Liver (tissue), 8 donors: ENCODE measurements at regions not wholly inside any gene's neighbourhood (a gene's known extent, or its start where the extent isn't known, plus 50 kb on each side); places are given as distances from the start of the nearest gene placed in this dataset.

ENCODE experiments used
- DNase-seq: peaks from one replicate; pipeline ENCODE4 v3.0.0-alpha.2; 2017; ENCODE audit warnings: low spot score
- H3K27ac ChIP-seq, 2 donors: one replicate each; pipeline ENCODE4 v1.7.0; 2013; ENCODE audit warnings: inconsistent platforms in 2 of 2, low read length in 2 of 2, control low read depth in 1 of 2, low read depth in 1 of 2, mild to moderate bottlenecking in 1 of 2
- H3K27me3 ChIP-seq, 4 donors: one replicate each; pipeline versions ENCODE4 v1.6.1 to v1.7.0; 2013; ENCODE audit warnings: low read length in 3 of 4, inconsistent platforms in 1 of 4, mild to moderate bottlenecking in 1 of 4, moderate library complexity in 1 of 4; ENCODE audit not compliant: control insufficient read depth in 4 of 4, insufficient read depth in 4 of 4
- H3K36me3 ChIP-seq, 4 donors: one replicate each; pipeline versions ENCODE4 v1.6.1 to v1.7.0; 2013; ENCODE audit warnings: low read length in 3 of 4, mild to moderate bottlenecking in 3 of 4, low read depth in 1 of 4, moderate library complexity in 1 of 4; ENCODE audit not compliant: control insufficient read depth in 4 of 4, insufficient read depth in 3 of 4
- H3K4me1 ChIP-seq, 4 donors: one replicate each; pipeline versions ENCODE4 v1.6.1 to v1.7.0; 2013; ENCODE audit warnings: low read length in 3 of 4, mild to moderate bottlenecking in 3 of 4, moderate library complexity in 1 of 4; ENCODE audit not compliant: control insufficient read depth in 4 of 4, insufficient read depth in 4 of 4
- H3K4me3 ChIP-seq, 3 donors: one replicate each; pipeline versions ENCODE4 v1.6.1 to v1.7.0; 2013; ENCODE audit warnings: low read length in 3 of 3, control low read depth in 1 of 3, low read depth in 1 of 3, mild to moderate bottlenecking in 1 of 3
- H3K9ac ChIP-seq, 2 donors: one replicate each; pipeline ENCODE4 v1.7.0; 2013; ENCODE audit warnings: low read length in 2 of 2, mild to moderate bottlenecking in 2 of 2, moderate library complexity in 2 of 2, control low read depth in 1 of 2, low read depth in 1 of 2
- H3K9me3 ChIP-seq, 4 donors: one replicate each; pipeline versions ENCODE4 v1.6.1 to v1.7.0; 2013; ENCODE audit warnings: low read length in 3 of 4; ENCODE audit not compliant: control insufficient read depth in 4 of 4
- EGR1 ChIP-seq, 2 donors: IDR thresholded peaks; 2 replicates each; pipeline ENCODE4 v1.6.1; 2016 to 2018; ENCODE audit warnings: antibody characterized with exemption in 2 of 2, low read depth in 2 of 2
- FOXA1 ChIP-seq: IDR thresholded peaks from 2 replicates; pipeline ENCODE4 v1.6.1; 2016; ENCODE audit warnings: antibody characterized with exemption
- GABPA ChIP-seq, 2 donors: IDR thresholded peaks in 1 of 2; conservative IDR thresholded peaks in 1 of 2; 2 replicates each; pipeline ENCODE4 v1.6.1; 2016; ENCODE audit warnings: antibody characterized with exemption in 2 of 2, mild to moderate bottlenecking in 1 of 2, moderate library complexity in 1 of 2
- HNF4A ChIP-seq, 2 donors: conservative IDR thresholded peaks; 2 replicates each; pipeline ENCODE4 v1.6.1; 2016; ENCODE audit warnings: antibody characterized with exemption in 2 of 2, mild to moderate bottlenecking in 2 of 2
- HNF4G ChIP-seq: IDR thresholded peaks from 2 replicates; pipeline ENCODE4 v1.6.1; 2016; ENCODE audit warnings: antibody characterized with exemption
- JUND ChIP-seq, 2 donors: IDR thresholded peaks; 2 replicates each; pipeline ENCODE4 v1.6.1; 2016; ENCODE audit warnings: antibody characterized with exemption in 2 of 2
- NR2F2 ChIP-seq: IDR thresholded peaks from 2 replicates; pipeline ENCODE4 v1.6.1; 2016; ENCODE audit warnings: antibody characterized with exemption
- RAD21 ChIP-seq, 2 donors: IDR thresholded peaks; 2 replicates each; pipeline ENCODE4 v1.6.1; 2016; ENCODE audit warnings: antibody characterized with exemption in 2 of 2, mild to moderate bottlenecking in 2 of 2
- RXRA ChIP-seq, 2 donors: IDR thresholded peaks; 2 replicates each; pipeline ENCODE4 v1.6.1; 2017 to 2018; ENCODE audit warnings: antibody characterized with exemption in 2 of 2, mild to moderate bottlenecking in 1 of 2
- SP1 ChIP-seq: IDR thresholded peaks from 2 replicates; pipeline ENCODE4 v1.6.1; 2018; ENCODE audit warnings: antibody characterized with exemption, mild to moderate bottlenecking
- TAF1 ChIP-seq: conservative IDR thresholded peaks from 2 replicates; pipeline ENCODE4 v1.6.1; 2016; ENCODE audit warnings: antibody characterized with exemption, mild to moderate bottlenecking
- YY1 ChIP-seq: IDR thresholded peaks from 2 replicates; pipeline ENCODE4 v1.6.1; 2016; ENCODE audit warnings: antibody characterized with exemption, mild to moderate bottlenecking
- WGBS: extraction: QIAGEN DNeasy Blood & Tissue Kit; methylation state at CpG from one replicate; pipeline ENCODE4 v1.1.7; 2013; 5-methylcytosine and 5-hydroxymethylcytosine counted together
- TF ChIP-seq, protein P1 (sequence below): IDR thresholded peaks from 2 replicates; pipeline ENCODE4 v1.6.1; 2016; ENCODE audit warnings: antibody characterized with exemption
- TF ChIP-seq, protein P2 (sequence below): fragments of 150-350 bp; IDR thresholded peaks from 2 replicates; pipeline ENCODE4 v1.5.1; 2017; ENCODE audit warnings: improper control_type of control experiment, low read depth, low read length; ENCODE audit not compliant: missing input control
- TF ChIP-seq, protein P3 (sequence below): IDR thresholded peaks from 2 replicates; pipeline ENCODE4 v1.6.1; 2016; ENCODE audit warnings: antibody characterized with exemption
- TF ChIP-seq, protein P4 (sequence below): IDR thresholded peaks from 2 replicates; pipeline ENCODE4 v1.6.1; 2016; ENCODE audit warnings: antibody characterized with exemption
- TF ChIP-seq, protein P5 (sequence below): IDR thresholded peaks from 2 replicates; pipeline ENCODE4 v1.6.1; 2016; ENCODE audit warnings: antibody characterized with exemption, mild to moderate bottlenecking
- donor health status: healthy.
- donor health status: healthy.
- donor health status: healthy.
- donor health status: healthy.
- donor health status: healthy.

DNA sequence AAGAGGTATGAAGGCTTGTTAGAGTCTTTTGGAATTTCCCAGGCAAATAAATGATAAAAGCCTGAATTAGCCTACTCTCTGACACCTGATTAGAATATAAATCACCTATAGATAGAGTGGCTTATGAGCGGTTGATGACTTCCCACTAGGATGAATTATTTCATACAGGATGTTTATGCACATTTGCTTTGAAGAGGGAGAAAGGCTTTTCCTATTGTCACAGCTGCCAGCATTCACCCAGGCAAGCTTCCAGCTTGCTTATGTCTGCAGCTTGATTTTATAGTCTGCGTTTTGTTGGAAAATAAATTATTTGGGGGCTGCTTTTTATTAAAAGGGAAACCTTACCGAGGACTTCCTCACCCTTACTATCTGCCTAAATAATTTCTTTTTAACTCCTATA, 51.3 kb upstream of the EIF2S2 start:
- Histone ChIP-seq H3K36me3 (no peaks in the 10 kb centered on the region), H3K27me3 (no peaks in the 10 kb centered on the region), H3K9me3 (no peaks in the 10 kb centered on the region), H3K4me1 (no peaks in the 10 kb centered on the region), H3K9ac (no peak overlapping the region), H3K27ac (no peak overlapping the region), H3K4me3 (no peak overlapping the region)
- DNase-seq = no peak
- 73% methylated on average over 3 of the region's 3 CpGs for WGBS
- TF ChIP-seq, protein P1, sequence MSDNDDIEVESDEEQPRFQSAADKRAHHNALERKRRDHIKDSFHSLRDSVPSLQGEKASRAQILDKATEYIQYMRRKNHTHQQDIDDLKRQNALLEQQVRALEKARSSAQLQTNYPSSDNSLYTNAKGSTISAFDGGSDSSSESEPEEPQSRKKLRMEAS = no peak
- TF ChIP-seq RXRA (IDR thresholded peaks at IDR 0.05) (no peak), YY1 (no peak), SP1 (no peak), JUND (IDR thresholded peaks at IDR 0.05) (no peak), GABPA (IDR thresholded peaks at IDR 0.05 in 1 of 2, conservative IDR thresholded peaks at IDR 0.05 in 1 of 2) (no peak), RAD21 (IDR thresholded peaks at IDR 0.05) (no peak), NR2F2 (no peak), FOXA1 (no peak), HNF4A (conservative IDR thresholded peaks at IDR 0.05) (no peak), HNF4G (no peak)
- TF ChIP-seq, protein P2, sequence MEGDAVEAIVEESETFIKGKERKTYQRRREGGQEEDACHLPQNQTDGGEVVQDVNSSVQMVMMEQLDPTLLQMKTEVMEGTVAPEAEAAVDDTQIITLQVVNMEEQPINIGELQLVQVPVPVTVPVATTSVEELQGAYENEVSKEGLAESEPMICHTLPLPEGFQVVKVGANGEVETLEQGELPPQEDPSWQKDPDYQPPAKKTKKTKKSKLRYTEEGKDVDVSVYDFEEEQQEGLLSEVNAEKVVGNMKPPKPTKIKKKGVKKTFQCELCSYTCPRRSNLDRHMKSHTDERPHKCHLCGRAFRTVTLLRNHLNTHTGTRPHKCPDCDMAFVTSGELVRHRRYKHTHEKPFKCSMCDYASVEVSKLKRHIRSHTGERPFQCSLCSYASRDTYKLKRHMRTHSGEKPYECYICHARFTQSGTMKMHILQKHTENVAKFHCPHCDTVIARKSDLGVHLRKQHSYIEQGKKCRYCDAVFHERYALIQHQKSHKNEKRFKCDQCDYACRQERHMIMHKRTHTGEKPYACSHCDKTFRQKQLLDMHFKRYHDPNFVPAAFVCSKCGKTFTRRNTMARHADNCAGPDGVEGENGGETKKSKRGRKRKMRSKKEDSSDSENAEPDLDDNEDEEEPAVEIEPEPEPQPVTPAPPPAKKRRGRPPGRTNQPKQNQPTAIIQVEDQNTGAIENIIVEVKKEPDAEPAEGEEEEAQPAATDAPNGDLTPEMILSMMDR = no peak
- TF ChIP-seq, protein P3, sequence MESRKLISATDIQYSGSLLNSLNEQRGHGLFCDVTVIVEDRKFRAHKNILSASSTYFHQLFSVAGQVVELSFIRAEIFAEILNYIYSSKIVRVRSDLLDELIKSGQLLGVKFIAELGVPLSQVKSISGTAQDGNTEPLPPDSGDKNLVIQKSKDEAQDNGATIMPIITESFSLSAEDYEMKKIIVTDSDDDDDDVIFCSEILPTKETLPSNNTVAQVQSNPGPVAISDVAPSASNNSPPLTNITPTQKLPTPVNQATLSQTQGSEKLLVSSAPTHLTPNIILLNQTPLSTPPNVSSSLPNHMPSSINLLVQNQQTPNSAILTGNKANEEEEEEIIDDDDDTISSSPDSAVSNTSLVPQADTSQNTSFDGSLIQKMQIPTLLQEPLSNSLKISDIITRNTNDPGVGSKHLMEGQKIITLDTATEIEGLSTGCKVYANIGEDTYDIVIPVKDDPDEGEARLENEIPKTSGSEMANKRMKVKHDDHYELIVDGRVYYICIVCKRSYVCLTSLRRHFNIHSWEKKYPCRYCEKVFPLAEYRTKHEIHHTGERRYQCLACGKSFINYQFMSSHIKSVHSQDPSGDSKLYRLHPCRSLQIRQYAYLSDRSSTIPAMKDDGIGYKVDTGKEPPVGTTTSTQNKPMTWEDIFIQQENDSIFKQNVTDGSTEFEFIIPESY = no peak

DNA sequence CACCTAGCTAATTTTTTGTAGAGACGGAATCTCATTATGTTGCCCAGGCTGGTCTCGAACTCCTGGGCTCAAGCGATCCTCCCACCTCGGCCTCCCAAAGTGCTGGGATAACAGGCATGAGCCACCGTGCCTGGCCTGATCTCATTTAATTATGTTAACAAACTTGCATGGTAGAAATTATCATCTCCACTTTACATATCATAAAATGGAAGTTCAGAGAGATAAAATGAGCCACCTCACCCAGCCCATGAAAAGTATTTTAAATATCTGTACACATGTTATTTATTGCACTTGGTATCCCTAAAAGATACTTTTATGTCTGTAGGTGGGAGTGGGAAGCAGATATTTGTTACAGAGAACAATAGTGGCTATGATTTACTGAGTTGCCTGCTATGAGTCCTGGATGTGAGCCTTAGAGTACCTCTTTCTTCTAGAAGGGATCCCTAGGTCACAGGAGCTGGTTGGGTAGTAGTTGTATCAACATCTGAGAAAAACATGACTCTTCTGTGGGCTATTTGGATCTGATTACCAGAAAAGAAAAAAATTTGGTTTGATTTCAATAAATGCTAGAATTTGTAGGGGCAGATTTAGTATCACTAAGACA, 52.4 kb upstream of the EIF2S2 start:
- H3K4me1 ChIP-seq = no peaks in the 10 kb centered on the region
- no peaks in the 10 kb centered on the region for H3K27me3 ChIP-seq
- H3K9ac ChIP-seq = no peak overlapping the region
- H3K9me3 ChIP-seq = no peaks in the 10 kb centered on the region
- TF ChIP-seq GABPA (IDR thresholded peaks at IDR 0.05 in 1 of 2, conservative IDR thresholded peaks at IDR 0.05 in 1 of 2) (no peak), JUND (IDR thresholded peaks at IDR 0.05) (no peak), TAF1 (no peak), RXRA (IDR thresholded peaks at IDR 0.05) (no peak), EGR1 (IDR thresholded peaks at IDR 0.05; ENCODE audit: low read depth in 2 of 2) (no peak), YY1 (no peak), FOXA1 (no peak)
- TF ChIP-seq, protein P4, sequence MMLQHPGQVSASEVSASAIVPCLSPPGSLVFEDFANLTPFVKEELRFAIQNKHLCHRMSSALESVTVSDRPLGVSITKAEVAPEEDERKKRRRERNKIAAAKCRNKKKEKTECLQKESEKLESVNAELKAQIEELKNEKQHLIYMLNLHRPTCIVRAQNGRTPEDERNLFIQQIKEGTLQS = no peak
- TF ChIP-seq, protein P1 = no peak
- TF ChIP-seq, protein P5, sequence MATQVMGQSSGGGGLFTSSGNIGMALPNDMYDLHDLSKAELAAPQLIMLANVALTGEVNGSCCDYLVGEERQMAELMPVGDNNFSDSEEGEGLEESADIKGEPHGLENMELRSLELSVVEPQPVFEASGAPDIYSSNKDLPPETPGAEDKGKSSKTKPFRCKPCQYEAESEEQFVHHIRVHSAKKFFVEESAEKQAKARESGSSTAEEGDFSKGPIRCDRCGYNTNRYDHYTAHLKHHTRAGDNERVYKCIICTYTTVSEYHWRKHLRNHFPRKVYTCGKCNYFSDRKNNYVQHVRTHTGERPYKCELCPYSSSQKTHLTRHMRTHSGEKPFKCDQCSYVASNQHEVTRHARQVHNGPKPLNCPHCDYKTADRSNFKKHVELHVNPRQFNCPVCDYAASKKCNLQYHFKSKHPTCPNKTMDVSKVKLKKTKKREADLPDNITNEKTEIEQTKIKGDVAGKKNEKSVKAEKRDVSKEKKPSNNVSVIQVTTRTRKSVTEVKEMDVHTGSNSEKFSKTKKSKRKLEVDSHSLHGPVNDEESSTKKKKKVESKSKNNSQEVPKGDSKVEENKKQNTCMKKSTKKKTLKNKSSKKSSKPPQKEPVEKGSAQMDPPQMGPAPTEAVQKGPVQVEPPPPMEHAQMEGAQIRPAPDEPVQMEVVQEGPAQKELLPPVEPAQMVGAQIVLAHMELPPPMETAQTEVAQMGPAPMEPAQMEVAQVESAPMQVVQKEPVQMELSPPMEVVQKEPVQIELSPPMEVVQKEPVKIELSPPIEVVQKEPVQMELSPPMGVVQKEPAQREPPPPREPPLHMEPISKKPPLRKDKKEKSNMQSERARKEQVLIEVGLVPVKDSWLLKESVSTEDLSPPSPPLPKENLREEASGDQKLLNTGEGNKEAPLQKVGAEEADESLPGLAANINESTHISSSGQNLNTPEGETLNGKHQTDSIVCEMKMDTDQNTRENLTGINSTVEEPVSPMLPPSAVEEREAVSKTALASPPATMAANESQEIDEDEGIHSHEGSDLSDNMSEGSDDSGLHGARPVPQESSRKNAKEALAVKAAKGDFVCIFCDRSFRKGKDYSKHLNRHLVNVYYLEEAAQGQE = no peak
- TF ChIP-seq, protein P3 = no peak
- H3K27ac ChIP-seq = no peak overlapping the region
- H3K36me3 ChIP-seq = no peaks in the 10 kb centered on the region
- H3K4me3 ChIP-seq = no peak overlapping the region
- 94% methylated on average over 5 of the region's 5 CpGs for WGBS
- DNase-seq = no peak
